Thyroid gland (tissue), 4 donors: ENCODE measurements at regions not wholly inside any gene's neighbourhood (a gene's known extent, or its start where the extent isn't known, plus 50 kb on each side); places are given as distances from the start of the nearest gene placed in this dataset.

Experiments used
- DNase-seq, 2 donors: peaks; one replicate each; pipeline ENCODE4 v3.0.0-alpha.2; 2019
- H3K27ac ChIP-seq, 3 donors: fragments of 200-600 bp; sonication (generic); 1 replicate in 2 of 3; 2 replicates in 1 of 3; pipeline ENCODE4 v1.5.1; 2016 to 2019; ENCODE audit warnings: mild to moderate bottlenecking in 1 of 3, moderate library complexity in 1 of 3
- H3K27me3 ChIP-seq: fragments of 200-600 bp; sonication (generic); one replicate; pipeline ENCODE4 v1.5.1; 2019
- H3K36me3 ChIP-seq, 2 donors: fragments of 200-600 bp; sonication (generic); one replicate each; pipeline ENCODE4 v1.5.1; 2016 to 2019
- H3K4me1 ChIP-seq, 2 donors: fragments of 200-600 bp; sonication (generic); one replicate each; pipeline ENCODE4 v1.5.1; 2017 to 2019
- H3K4me3 ChIP-seq, 3 donors: fragments of 200-600 bp; sonication (generic); replicated peaks in 1 of 3; 1 replicate in 2 of 3; 2 replicates in 1 of 3; pipeline ENCODE4 v1.5.1; 2016; ENCODE audit warnings: mild to moderate bottlenecking in 1 of 3
- H3K9me3 ChIP-seq: fragments of 200-600 bp; sonication (generic); one replicate; pipeline ENCODE4 v1.5.1; 2017
- POLR2A ChIP-seq, 2 donors: fragments of 450-650 bp; IDR thresholded peaks; one replicate each; pipeline ENCODE4 v1.6.1; 2017; ENCODE audit warnings: antibody characterized with exemption in 2 of 2, mild to moderate bottlenecking in 2 of 2, moderate library complexity in 1 of 2
- WGBS, 2 donors: methylation state at CpG; one replicate each; pipeline ENCODE4 v1.1.5; 2017; 5-methylcytosine and 5-hydroxymethylcytosine counted together
- intact Hi-C: fragments of 100-400 bp; cut with DNase I; formaldehyde crosslinking; loops from one replicate; pipeline ENCODE4 v1.15.1; 2023
- TF ChIP-seq, protein P1 (sequence below), 6 experiments: fragments of 200-600 bp in 3 of 6; fragments of 450-650 bp in 3 of 6; sonication (generic) in 3 of 6; IDR thresholded peaks; one replicate each; pipeline ENCODE4 v1.5.1; 2016 to 2019; ENCODE audit warnings: antibody characterized with exemption in 6 of 6, mild to moderate bottlenecking in 2 of 6, inconsistent platforms in 1 of 6, moderate library complexity in 1 of 6

DNA sequence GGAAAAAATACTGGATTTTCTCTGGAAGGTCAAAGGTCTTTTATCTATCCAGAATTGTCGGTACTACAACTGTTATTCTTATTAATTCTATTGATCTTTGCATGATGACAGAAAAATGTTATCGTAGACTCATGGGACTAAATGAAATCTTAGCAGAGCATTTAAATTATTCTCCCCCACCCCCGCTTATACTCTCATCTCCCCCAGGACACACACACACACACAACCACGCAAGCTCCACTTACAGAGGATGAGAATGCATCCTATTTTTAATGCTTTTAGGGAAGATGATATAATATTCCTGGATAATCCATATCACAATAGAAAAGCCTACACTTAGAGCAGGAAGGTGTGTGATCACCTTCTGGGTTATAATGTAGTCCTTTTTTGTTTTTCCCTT lies 91.9 kb upstream of the STARD13 start:
- H3K9me3 ChIP-seq = no peaks in the 10 kb centered on the region
- no peaks in the 10 kb centered on the region for H3K27me3 ChIP-seq
- intact Hi-C loops = no loop called here
- WGBS, 2 donors = 92 to 95% methylated on average over 4 of the region's 4 CpGs
- peaks cover 8 to 26% of the 10 kb centered on the region in 2 donors for H3K4me1 ChIP-seq
- peak overlapping the region in 1 of 3 donors; percentile 18 for H3K27ac ChIP-seq
- no peak overlapping the region for H3K4me3 ChIP-seq
- TF ChIP-seq, protein P1, sequence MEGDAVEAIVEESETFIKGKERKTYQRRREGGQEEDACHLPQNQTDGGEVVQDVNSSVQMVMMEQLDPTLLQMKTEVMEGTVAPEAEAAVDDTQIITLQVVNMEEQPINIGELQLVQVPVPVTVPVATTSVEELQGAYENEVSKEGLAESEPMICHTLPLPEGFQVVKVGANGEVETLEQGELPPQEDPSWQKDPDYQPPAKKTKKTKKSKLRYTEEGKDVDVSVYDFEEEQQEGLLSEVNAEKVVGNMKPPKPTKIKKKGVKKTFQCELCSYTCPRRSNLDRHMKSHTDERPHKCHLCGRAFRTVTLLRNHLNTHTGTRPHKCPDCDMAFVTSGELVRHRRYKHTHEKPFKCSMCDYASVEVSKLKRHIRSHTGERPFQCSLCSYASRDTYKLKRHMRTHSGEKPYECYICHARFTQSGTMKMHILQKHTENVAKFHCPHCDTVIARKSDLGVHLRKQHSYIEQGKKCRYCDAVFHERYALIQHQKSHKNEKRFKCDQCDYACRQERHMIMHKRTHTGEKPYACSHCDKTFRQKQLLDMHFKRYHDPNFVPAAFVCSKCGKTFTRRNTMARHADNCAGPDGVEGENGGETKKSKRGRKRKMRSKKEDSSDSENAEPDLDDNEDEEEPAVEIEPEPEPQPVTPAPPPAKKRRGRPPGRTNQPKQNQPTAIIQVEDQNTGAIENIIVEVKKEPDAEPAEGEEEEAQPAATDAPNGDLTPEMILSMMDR (IDR thresholded peaks at IDR 0.05) = no peak
- TF ChIP-seq POLR2A (IDR thresholded peaks at IDR 0.05) = no peak
- H3K36me3 ChIP-seq = no peaks in the 10 kb centered on the region
- no peak for DNase-seq

DNA sequence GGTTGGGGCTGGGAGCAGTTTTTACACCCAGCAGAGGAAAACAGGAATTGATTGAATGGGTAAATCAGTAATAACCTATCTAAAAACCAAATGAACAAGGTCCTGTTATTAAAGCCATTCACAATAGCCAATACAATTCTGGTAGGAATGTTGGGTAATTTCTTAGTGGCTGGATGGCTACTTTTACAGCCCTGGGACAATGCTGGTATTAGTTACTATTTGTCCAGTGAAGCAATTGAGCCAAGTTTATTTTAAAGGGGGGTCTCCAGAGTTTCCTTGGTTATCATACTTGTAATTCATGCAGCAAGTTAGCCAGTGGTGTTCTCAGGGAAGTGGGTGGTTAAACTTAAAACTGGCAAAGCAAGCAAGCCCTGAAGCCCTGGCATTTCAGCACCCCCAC lies 92.3 kb upstream of the STARD13 start:
- Histone ChIP-seq H3K4me1 (peaks cover 11 to 30% of the 10 kb centered on the region in 2 donors), H3K4me3 (no peak overlapping the region), H3K27me3 (no peaks in the 10 kb centered on the region), H3K27ac (peak overlapping the region in 2 of 3 donors; percentile 6 to 18), H3K36me3 (no peaks in the 10 kb centered on the region), H3K9me3 (no peaks in the 10 kb centered on the region)
- intact Hi-C loops = no loop called here
- no peak for DNase-seq
- no peak for TF ChIP-seq POLR2A (IDR thresholded peaks at IDR 0.05)
- TF ChIP-seq, protein P1 (IDR thresholded peaks at IDR 0.05) = no peak

DNA sequence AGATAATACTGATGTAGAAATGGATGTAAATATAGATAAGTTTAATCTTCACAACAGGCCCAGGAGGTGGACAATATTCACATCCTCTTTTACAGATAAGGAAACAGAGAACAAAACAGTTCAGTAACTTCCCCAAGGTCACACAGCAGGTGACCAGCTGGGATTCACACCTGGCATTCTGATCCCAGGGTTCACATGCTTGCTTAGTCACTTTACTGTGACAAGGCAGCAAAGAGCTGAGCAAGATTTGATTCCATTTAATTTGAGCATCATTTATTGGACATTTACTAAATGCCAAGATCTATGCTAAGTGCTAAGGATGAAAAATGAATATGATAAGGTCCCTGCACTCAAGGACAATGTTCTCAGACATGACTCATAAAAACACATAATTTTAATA lies 94.1 kb upstream of the STARD13 start:
- TF ChIP-seq POLR2A (IDR thresholded peaks at IDR 0.05) = no peak
- TF ChIP-seq, protein P1 (IDR thresholded peaks at IDR 0.05) = no peak
- H3K27ac ChIP-seq = peak overlapping the region in 1 of 3 donors; percentile 4
- intact Hi-C loops = no loop called here
- H3K9me3 ChIP-seq = no peaks in the 10 kb centered on the region
- peaks cover 24 to 45% of the 10 kb centered on the region in 2 donors for H3K4me1 ChIP-seq
- no peak for DNase-seq
- no peaks in the 10 kb centered on the region for H3K36me3 ChIP-seq
- no peak overlapping the region for H3K4me3 ChIP-seq
- no peaks in the 10 kb centered on the region for H3K27me3 ChIP-seq

DNA sequence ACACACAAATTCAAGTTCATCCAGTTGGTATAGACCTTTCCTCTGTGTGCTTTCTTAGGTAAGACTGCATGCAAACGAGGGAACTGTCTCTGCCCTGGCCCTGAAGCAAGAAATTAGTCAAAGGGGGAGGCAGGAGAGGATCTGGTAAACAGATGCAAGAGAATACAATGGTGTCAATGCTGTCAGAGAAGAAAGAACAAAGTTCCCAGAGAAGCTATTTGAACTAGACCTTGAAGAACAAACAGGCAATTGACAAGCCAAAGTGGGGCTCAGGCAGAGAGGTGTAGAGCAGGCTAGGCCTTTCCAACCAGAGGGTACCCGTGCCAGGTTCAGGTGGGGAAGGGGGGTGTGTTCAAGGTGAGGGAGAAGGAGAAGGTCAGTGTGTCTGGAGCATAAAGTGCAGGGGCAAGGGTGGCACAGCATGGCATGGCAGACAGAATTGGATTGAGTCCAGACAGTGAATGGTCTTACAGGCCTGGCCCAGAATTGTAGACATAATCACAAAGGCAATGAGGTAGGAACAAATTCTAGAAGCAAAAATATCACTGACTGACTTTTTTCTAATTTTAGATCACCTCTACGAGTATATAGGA lies 95.0 kb upstream of the STARD13 start:
- WGBS, 2 donors = 78 to 84% methylated on average over 3 of the region's 3 CpGs

DNA sequence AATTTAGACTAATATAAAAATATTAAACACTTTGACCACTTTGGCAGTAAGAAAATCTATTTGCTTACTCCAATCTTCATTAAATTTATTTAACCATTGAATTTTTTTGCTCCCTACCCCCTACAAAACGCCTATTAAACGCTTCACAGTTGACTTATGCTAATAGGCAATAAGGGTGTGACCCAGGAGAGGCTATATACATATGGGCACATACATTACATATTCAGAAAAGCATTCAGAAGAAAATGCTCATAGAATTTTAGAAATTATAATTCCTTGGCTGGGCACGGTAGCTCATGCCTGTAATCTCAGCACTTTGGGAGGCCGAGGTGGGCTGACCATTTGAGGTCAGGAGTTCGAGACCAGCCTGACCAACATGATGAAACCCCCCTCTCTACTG lies 95.6 kb upstream of the STARD13 start:
- WGBS, 2 donors = 95 to 96% methylated on average over 5 of the region's 5 CpGs
- no peak for DNase-seq
- Histone ChIP-seq H3K4me3 (no peak overlapping the region), H3K4me1 (peaks cover 26 to 46% of the 10 kb centered on the region in 2 donors), H3K27ac (peak overlapping the region; percentile 46 to 72 (median 72)), H3K36me3 (no peaks in the 10 kb centered on the region), H3K27me3 (no peaks in the 10 kb centered on the region), H3K9me3 (no peaks in the 10 kb centered on the region)
- intact Hi-C loops = no loop called here
- TF ChIP-seq POLR2A (IDR thresholded peaks at IDR 0.05) = no peak
- TF ChIP-seq, protein P1 (IDR thresholded peaks at IDR 0.05) = no peak

More for the DNA sequence above, 95.0 kb upstream of the STARD13 start:
- H3K4me3 ChIP-seq = no peak overlapping the region
- DNase-seq = no peak
- H3K4me1 ChIP-seq = peaks cover 26 to 46% of the 10 kb centered on the region in 2 donors
- H3K9me3 ChIP-seq = no peaks in the 10 kb centered on the region
- H3K27ac ChIP-seq = peak overlapping the region; percentile 17 to 72 (median 46)
- intact Hi-C loops = no loop called here
- H3K36me3 ChIP-seq = no peaks in the 10 kb centered on the region
- no peaks in the 10 kb centered on the region for H3K27me3 ChIP-seq
- TF ChIP-seq, protein P1 (IDR thresholded peaks at IDR 0.05) = no peak
- no peak for TF ChIP-seq POLR2A (IDR thresholded peaks at IDR 0.05)
